Upper lobe of right lung (tissue), 1 donor: ENCODE measurements at regions not wholly inside any gene's neighbourhood (a gene's known extent, or its start where the extent isn't known, plus 50 kb on each side); places are given as distances from the start of the nearest gene placed in this dataset.
A peak's percentile ranks its signal among the peaks of the same experiment; 100 is the strongest.

Experiments
- ATAC-seq: fragments of 200-7000 bp; cut with Tn5 transposase; one replicate; pipeline ENCODE4 v1.9.1; 2020; ENCODE audit warnings: mild to moderate bottlenecking, moderate library complexity
- DNase-seq: peaks from one replicate; pipeline ENCODE4 v3.0.0-alpha.2; 2020
- H3K27ac ChIP-seq: fragments of 200-600 bp; one replicate; pipeline ENCODE4 v1.8.0; 2022
- H3K27me3 ChIP-seq: fragments of 200-600 bp; one replicate; pipeline ENCODE4 v1.8.0; 2022; ENCODE audit warnings: mild to moderate bottlenecking
- H3K36me3 ChIP-seq: fragments of 200-600 bp; one replicate; pipeline ENCODE4 v1.8.0; 2022
- H3K4me1 ChIP-seq: fragments of 200-600 bp; one replicate; pipeline ENCODE4 v1.8.0; 2022
- H3K4me3 ChIP-seq: fragments of 200-600 bp; one replicate; pipeline ENCODE4 v1.8.0; 2022; ENCODE audit warnings: mild to moderate bottlenecking
- H3K9me3 ChIP-seq: fragments of 200-600 bp; one replicate; pipeline ENCODE4 v1.8.0; 2022
- CTCF ChIP-seq: fragments of 200-600 bp; IDR thresholded peaks from one replicate; pipeline ENCODE4 v1.8.0; 2022; ENCODE audit warnings: antibody characterized with exemption
- intact Hi-C: fragments of 100-400 bp; cut with DNase I; formaldehyde crosslinking; loops from one replicate; pipeline ENCODE4 v1.11.0; 2022
- donor health status: DM: no; HTN: yes; CAD: no; lungs with severe emphysema.

- Histone ChIP-seq H3K4me1 (peaks cover 21% of the 10 kb centered on the region), H3K27me3 (no peaks in the 10 kb centered on the region), H3K4me3 (peak overlapping the region; percentile 19), H3K27ac (peak overlapping the region; percentile 77), H3K36me3 (no peaks in the 10 kb centered on the region), H3K9me3 (no peaks in the 10 kb centered on the region)
- DNase-seq: no peak
- TF ChIP-seq CTCF: no peak
- ATAC-seq: peak; percentile 4
- intact Hi-C loops: no loop called here
These were observed 94.1 kb downstream of the SIK1 start for GRCh38 chr21:43332861-43333297.

DNA sequence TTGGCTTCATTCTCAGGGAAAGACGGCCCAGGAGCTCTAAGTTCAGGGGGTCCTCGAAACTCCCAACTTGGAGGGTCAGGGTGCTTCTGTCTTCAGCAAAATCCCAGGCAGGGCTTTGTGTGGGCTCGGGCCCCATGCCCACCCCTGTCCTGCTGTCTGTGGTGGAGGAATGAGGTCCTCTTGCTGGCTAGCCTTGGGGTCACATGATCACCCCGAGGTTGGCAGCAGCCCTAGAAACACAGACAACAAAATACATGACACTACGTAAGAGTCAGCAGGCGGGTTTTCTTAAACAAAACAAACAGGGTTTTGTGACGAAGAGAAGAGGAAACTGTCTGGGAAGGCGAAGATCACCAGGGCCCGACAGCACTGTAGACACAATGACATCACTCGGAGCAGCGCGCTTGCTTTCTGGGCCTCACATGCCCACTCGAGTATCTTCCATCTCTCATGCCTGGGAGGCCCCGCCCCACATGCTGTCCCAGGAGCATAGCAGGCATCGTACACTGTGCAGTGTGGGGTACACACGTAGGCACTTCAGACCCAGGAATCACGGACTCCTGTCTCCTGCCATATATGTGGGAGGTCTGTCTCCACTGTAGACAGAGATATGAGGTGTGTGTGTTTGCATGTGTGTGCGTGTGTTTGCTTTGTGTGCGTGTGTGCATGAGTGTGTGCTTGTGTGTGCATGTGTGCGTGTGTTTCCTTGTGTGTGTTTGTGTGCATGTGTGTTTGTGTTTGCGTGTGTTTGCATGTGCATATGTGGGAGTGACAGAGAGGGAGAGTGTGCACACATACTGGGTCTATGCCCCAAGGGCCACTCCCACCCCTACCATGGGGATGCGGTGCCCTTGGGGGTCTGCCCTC lies 94.7 kb downstream of the SIK1 start:
- Histone ChIP-seq H3K27me3 (no peaks in the 10 kb centered on the region), H3K27ac (peak overlapping the region; percentile 77), H3K4me3 (no peak overlapping the region), H3K4me1 (peaks cover 21% of the 10 kb centered on the region), H3K36me3 (no peaks in the 10 kb centered on the region), H3K9me3 (no peaks in the 10 kb centered on the region)
- no peak for DNase-seq
- intact Hi-C loops: no loop called here
- peak; percentile 55 for ATAC-seq
- TF ChIP-seq CTCF: no peak

DNA sequence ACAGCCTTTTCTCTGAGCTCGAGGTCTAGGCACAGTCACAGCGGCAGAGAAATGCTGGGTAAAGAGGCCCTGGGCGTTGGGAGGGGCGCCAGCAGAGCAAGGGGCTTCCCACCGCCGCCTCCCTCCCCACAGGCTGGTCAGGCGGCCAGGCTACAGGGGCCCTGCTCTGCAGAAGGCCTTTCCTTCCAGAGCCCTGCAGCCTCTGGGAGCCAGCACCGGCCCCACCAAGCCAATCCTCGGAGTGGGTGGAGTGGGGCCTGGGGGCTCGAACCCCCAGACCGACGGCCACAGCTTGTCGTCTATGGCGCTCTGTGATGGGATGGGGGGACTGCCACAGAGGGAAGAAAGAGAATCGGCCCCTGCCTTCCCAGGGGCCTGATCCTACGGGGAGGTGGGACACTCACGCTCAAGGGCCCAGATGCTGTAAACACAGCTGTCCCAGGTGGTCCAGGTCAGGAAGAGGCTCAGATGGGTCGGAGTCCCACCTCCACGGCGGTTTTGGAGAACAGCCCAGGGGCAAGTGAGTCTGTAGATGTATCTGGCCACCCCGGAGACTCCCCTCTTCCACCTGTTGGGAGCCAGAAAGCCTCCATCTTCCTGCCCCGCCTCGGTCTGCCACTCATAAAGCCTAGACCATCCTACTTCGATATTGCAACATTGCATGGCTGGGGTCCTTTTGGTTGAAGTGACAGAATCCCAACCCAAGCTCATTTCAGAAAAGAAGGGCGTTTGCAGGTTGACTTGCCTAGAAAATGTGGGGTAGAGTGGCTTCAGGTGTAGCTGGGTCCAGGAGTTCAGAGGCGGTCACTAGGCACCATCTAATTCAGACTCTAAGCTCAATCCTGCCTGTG lies 95.6 kb downstream of the SIK1 start:
- DNase-seq (no peak), ATAC-seq (no peak)
- Histone ChIP-seq H3K4me3 (no peak overlapping the region), H3K4me1 (peaks cover 21% of the 10 kb centered on the region), H3K27ac (no peak overlapping the region), H3K9me3 (no peaks in the 10 kb centered on the region), H3K27me3 (no peaks in the 10 kb centered on the region), H3K36me3 (no peaks in the 10 kb centered on the region)
- TF ChIP-seq CTCF: no peak
- intact Hi-C loops: no loop called here

DNA sequence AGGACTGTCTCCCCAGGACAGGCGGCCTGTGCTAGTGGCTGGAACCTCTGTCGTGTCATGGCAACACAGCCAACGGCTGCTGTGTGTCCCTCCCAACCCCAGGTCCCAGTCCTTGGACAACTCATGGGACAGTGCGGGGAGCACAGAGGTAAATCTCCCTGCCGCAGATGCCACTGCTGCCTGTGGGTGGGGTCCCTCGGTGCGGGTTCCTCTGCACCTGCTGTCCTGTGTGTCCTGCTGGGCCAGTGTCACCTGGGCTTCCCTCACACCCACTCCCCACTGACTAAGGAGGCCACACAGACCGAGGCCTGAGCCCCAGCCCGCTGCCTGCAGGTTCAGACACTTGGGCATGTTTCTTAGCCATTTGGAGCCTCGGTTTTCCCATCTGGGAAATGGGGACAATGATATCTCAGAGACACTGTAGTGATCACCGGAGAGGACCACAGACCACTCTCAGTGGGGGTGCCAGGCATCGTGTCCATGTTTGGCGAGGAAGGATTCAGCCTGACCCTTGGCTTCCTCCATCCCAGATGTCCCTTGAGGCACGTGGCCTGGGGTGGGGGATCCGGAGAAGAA lies 96.5 kb downstream of the SIK1 start:
- Histone ChIP-seq H3K9me3 (no peaks in the 10 kb centered on the region), H3K27ac (no peak overlapping the region), H3K4me1 (peaks cover 21% of the 10 kb centered on the region), H3K4me3 (no peak overlapping the region), H3K27me3 (no peaks in the 10 kb centered on the region), H3K36me3 (no peaks in the 10 kb centered on the region)
- DNase-seq (no peak), ATAC-seq (no peak)
- no peak for TF ChIP-seq CTCF
- intact Hi-C loops: no loop called here

DNA sequence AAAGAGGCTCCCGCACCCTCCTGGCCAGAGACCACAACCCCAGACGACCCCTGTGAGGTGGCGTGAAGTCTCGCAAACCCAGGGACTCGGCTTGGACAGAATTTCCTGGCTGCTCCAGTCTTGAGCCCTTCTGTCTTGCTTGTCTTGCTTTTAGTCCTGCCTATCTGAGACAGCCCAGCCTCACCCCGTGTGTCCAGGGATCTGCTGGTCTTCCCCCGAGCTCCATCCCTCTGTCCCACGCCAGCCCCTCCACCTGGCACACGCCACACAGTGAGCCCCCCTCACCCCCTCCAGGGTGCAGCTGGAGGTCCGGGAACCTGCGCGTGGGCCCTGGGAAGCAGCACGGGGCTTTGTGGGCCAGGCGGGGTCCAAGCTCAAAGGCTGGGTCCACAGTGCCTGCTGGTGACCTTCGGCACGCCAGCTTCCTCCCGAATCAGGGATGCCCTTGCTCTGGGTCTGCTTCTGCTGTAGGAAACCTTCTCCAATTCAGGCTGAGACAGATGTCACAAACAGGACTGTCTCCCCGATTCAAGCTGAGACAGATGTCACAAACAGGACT lies 97.1 kb downstream of the SIK1 start:
- intact Hi-C loops: no loop called here
- Histone ChIP-seq H3K9me3 (no peaks in the 10 kb centered on the region), H3K4me3 (no peak overlapping the region), H3K36me3 (no peaks in the 10 kb centered on the region), H3K27ac (no peak overlapping the region), H3K27me3 (no peaks in the 10 kb centered on the region), H3K4me1 (peaks cover 21% of the 10 kb centered on the region)
- DNase-seq (no peak), ATAC-seq (no peak)
- no peak for TF ChIP-seq CTCF
